CD4-positive, alpha-beta T cell (primary cell): ENCODE measurements at regions not wholly inside any gene's neighbourhood (a gene's known extent, or its start where the extent isn't known, plus 50 kb on each side); places are given as distances from the start of the nearest gene placed in this dataset.

ENCODE experiments used
- ATAC-seq: fragments of 200-7000 bp; cut with Tn5 transposase; one replicate; pipeline ENCODE4 v1.10.0; 2022; ENCODE audit warnings: mild to moderate bottlenecking; ENCODE audit not compliant: poor library complexity
- CTCF ChIA-PET: fragments of 350-600 bp; sonication (Branson Sonifier 250); formaldehyde crosslinking; loops from one replicate; lab custom pipeline; 2021; ENCODE audit warnings: antibody characterized with exemption, inconsistent platforms; lab: Charles Lee
- POLR2A ChIA-PET: fragments of 350-600 bp; sonication (Branson Sonifier 250); formaldehyde crosslinking; loops from one replicate; lab custom pipeline; 2021; ENCODE audit warnings: antibody characterized with exemption, inconsistent platforms; lab: Charles Lee
- DNase-seq, 14 experiments: peaks; one replicate each; pipeline ENCODE4 v3.0.0-alpha.2; 2013 to 2020; ENCODE audit warnings: mixed read lengths in 2 of 14
- H3K27ac ChIP-seq, 2 donors: one replicate each; pipeline versions ENCODE4 v1.5.1 to v1.7.0; 2013; ENCODE audit warnings: low read length in 2 of 2, low read depth in 1 of 2, mild to moderate bottlenecking in 1 of 2
- H3K27me3 ChIP-seq, 2 experiments: 1 replicate in 1 of 2; 2 replicates in 1 of 2; pipeline versions ENCODE4 v1.6.1 to v1.7.0; 2013; ENCODE audit warnings: low read length in 2 of 2, control low read depth in 1 of 2, mild to moderate bottlenecking in 1 of 2, moderate library complexity in 1 of 2; ENCODE audit not compliant: insufficient read depth in 2 of 2, control insufficient read depth in 1 of 2
- H3K36me3 ChIP-seq: one replicate; pipeline ENCODE4 v1.6.1; 2013; ENCODE audit warnings: low read length, control low read depth; ENCODE audit not compliant: insufficient read depth
- H3K4me1 ChIP-seq: one replicate; pipeline ENCODE4 v1.6.1; 2013; ENCODE audit warnings: low read length, control low read depth; ENCODE audit not compliant: insufficient read depth
- H3K4me3 ChIP-seq: one replicate; pipeline ENCODE4 v1.5.1; 2013; ENCODE audit warnings: mild to moderate bottlenecking, low read length, moderate library complexity
- H3K9me3 ChIP-seq, 2 experiments: 1 replicate in 1 of 2; 2 replicates in 1 of 2; pipeline versions ENCODE4 v1.6.1 to v1.7.0; 2013; ENCODE audit warnings: low read length in 2 of 2, mild to moderate bottlenecking in 2 of 2, control low read depth in 1 of 2, moderate library complexity in 1 of 2; ENCODE audit not compliant: control insufficient read depth in 1 of 2, insufficient read depth in 1 of 2
- H3K27ac Mint-ChIP-seq: one replicate; pipeline ENCODE4 v1.8.0; 2020; ENCODE audit warnings: mixed read lengths
- H3K27me3 Mint-ChIP-seq: one replicate; pipeline ENCODE4 v1.8.0; 2021; ENCODE audit warnings: mixed read lengths
- H3K36me3 Mint-ChIP-seq: one replicate; pipeline ENCODE4 v1.8.0; 2021; ENCODE audit warnings: low read depth, mixed read lengths
- H3K4me1 Mint-ChIP-seq: one replicate; pipeline ENCODE4 v1.8.0; 2021; ENCODE audit warnings: low read depth, mixed read lengths
- H3K4me3 Mint-ChIP-seq: one replicate; pipeline ENCODE4 v1.8.0; 2020; ENCODE audit warnings: mild to moderate bottlenecking, mixed read lengths
- H3K9me3 Mint-ChIP-seq: one replicate; pipeline ENCODE4 v1.8.0; 2020; ENCODE audit warnings: mixed read lengths
- CTCF ChIP-seq: fragments of 200-600 bp; IDR thresholded peaks from one replicate; pipeline ENCODE4 v1.8.0; 2022; ENCODE audit warnings: antibody characterized with exemption, mild to moderate bottlenecking
- intact Hi-C, 2 experiments: fragments of 100-400 bp; cut with DNase I in 1 of 2; cut with micrococcal nuclease in 1 of 2; formaldehyde crosslinking; loops; one replicate each; pipeline versions ENCODE4 v1.15.1 to v1.9.0; 2023 to 2025; cut with DNase I, micrococcal nuclease

GRCh38 chr14:61929651-61930050 is 167.4 kb downstream of the SNAPC1 start:
- no peak for ATAC-seq
- CTCF ChIA-PET: no interaction called here
- Histone ChIP-seq H3K27ac (no peak overlapping the region), H3K9me3 (no peaks in the 10 kb centered on the region), H3K27me3 (peaks cover 4 to 8% of the 10 kb centered on the region in 2 experiments), H3K4me3 (no peak overlapping the region), H3K36me3 (no peaks in the 10 kb centered on the region), H3K4me1 (no peaks in the 10 kb centered on the region)
- Mint-ChIP-seq H3K27ac (no peak overlapping the region), H3K9me3 (no peaks in the 10 kb centered on the region), H3K4me1 (no peaks in the 10 kb centered on the region), H3K36me3 (no peaks in the 10 kb centered on the region), H3K27me3 (peaks cover 53% of the 10 kb centered on the region), H3K4me3 (no peak overlapping the region)
- no peak for TF ChIP-seq CTCF
- no peak for DNase-seq
- POLR2A ChIA-PET: no interaction called here
- intact Hi-C loops: loop anchor here in 1 of 2 experiments (10.0 kb wide), 1 partner anchor 195 kb away; no protein-coding TSS in a partner anchor

GRCh38 chr14:61930101-61930857 is 168.1 kb downstream of the SNAPC1 start:
- no peak overlapping the region for H3K27ac Mint-ChIP-seq
- H3K27me3 Mint-ChIP-seq: peaks cover 53% of the 10 kb centered on the region
- H3K4me1 Mint-ChIP-seq: no peaks in the 10 kb centered on the region
- H3K36me3 Mint-ChIP-seq: no peaks in the 10 kb centered on the region
- no peak for DNase-seq
- no peak for ATAC-seq
- Histone ChIP-seq H3K4me1 (no peaks in the 10 kb centered on the region), H3K4me3 (no peak overlapping the region), H3K36me3 (no peaks in the 10 kb centered on the region), H3K27ac (no peak overlapping the region), H3K27me3 (peaks cover 0 to 8% of the 10 kb centered on the region in 2 experiments), H3K9me3 (no peaks in the 10 kb centered on the region)
- H3K4me3 Mint-ChIP-seq: no peak overlapping the region
- no peak for TF ChIP-seq CTCF
- H3K9me3 Mint-ChIP-seq: no peaks in the 10 kb centered on the region
- POLR2A ChIA-PET: no interaction called here
- CTCF ChIA-PET: no interaction called here
- intact Hi-C loops: no loop called here

GRCh38 chr14:61932974-61933373 is 170.8 kb downstream of the SNAPC1 start:
- H3K27ac ChIP-seq: no peak overlapping the region
- no peak overlapping the region for H3K4me3 Mint-ChIP-seq
- ChIA-PET POLR2A (no interaction called here), CTCF (no interaction called here)
- H3K27me3 ChIP-seq: peaks cover 0 to 12% of the 10 kb centered on the region in 2 experiments
- H3K4me1 Mint-ChIP-seq: no peaks in the 10 kb centered on the region
- peaks cover 59% of the 10 kb centered on the region for H3K27me3 Mint-ChIP-seq
- H3K4me3 ChIP-seq: no peak overlapping the region
- no peaks in the 10 kb centered on the region for H3K4me1 ChIP-seq
- no peaks in the 10 kb centered on the region for H3K36me3 Mint-ChIP-seq
- ATAC-seq (no peak), DNase-seq (no peak)
- intact Hi-C loops: no loop called here
- no peaks in the 10 kb centered on the region for H3K9me3 Mint-ChIP-seq
- TF ChIP-seq CTCF: no peak
- H3K9me3 ChIP-seq: no peaks in the 10 kb centered on the region
- no peak overlapping the region for H3K27ac Mint-ChIP-seq
- H3K36me3 ChIP-seq: no peaks in the 10 kb centered on the region
